Karpas-422 (cell line): ENCODE measurements at regions not wholly inside any gene's neighbourhood (a gene's known extent, or its start where the extent isn't known, plus 50 kb on each side); places are given as distances from the start of the nearest gene placed in this dataset.

Source experiments
- DNase-seq: peaks from one replicate; pipeline ENCODE4 v3.0.0-alpha.2; 2015
- H2AFZ ChIP-seq: fragments of 200-600 bp; sonication (generic); 2 replicates; pipeline ENCODE4 v1.6.1; 2014; ENCODE audit warnings: antibody characterized with exemption, low read length, mixed read lengths
- H3K27ac ChIP-seq: fragments of 200-600 bp; sonication (generic); 2 replicates; pipeline ENCODE4 v1.5.1; 2014; ENCODE audit warnings: mild to moderate bottlenecking, low read length, moderate library complexity
- H3K27me3 ChIP-seq: fragments of 200-600 bp; sonication (generic); 2 replicates; pipeline ENCODE4 v1.6.1; 2014; ENCODE audit warnings: low read length, mixed read lengths
- H3K36me3 ChIP-seq: fragments of 200-600 bp; sonication (generic); 2 replicates; pipeline ENCODE4 v1.6.1; 2014; ENCODE audit warnings: low read length, mixed read lengths; ENCODE audit not compliant: insufficient read depth
- H3K4me1 ChIP-seq: fragments of 200-600 bp; sonication (generic); 2 replicates; pipeline ENCODE4 v1.6.1; 2014; ENCODE audit warnings: mild to moderate bottlenecking, low read length, mixed read lengths
- H3K4me2 ChIP-seq: fragments of 200-600 bp; sonication (generic); 2 replicates; pipeline ENCODE4 v1.6.1; 2014; ENCODE audit warnings: low read length, low read depth, mild to moderate bottlenecking; ENCODE audit not compliant: poor library complexity, severe bottlenecking
- H3K4me3 ChIP-seq: fragments of 200-600 bp; sonication (generic); 2 replicates; pipeline ENCODE4 v1.5.1; 2014; ENCODE audit warnings: mild to moderate bottlenecking, antibody characterized with exemption, low read length, mixed read lengths
- H3K79me2 ChIP-seq: fragments of 200-600 bp; sonication (generic); 2 replicates; pipeline ENCODE4 v1.6.1; 2014; ENCODE audit warnings: mild to moderate bottlenecking, low read length, mixed read lengths
- H3K9ac ChIP-seq: fragments of 200-600 bp; sonication (generic); 2 replicates; pipeline ENCODE4 v1.6.0; 2014; ENCODE audit warnings: low read length
- H3K9me2 ChIP-seq: fragments of 200-600 bp; sonication (generic), shearing (Covaris generic); replicated peaks from 2 replicates; pipeline ENCODE4 v1.6.0; 2014; ENCODE audit warnings: mild to moderate bottlenecking, low read length, moderate library complexity; ENCODE audit not compliant: insufficient read depth
- H3K9me3 ChIP-seq: fragments of 300-700, 200-600 bp; sonication (generic); 2 replicates; pipeline ENCODE4 v1.6.1; 2014; ENCODE audit warnings: low read length, mixed read lengths
- H4K20me1 ChIP-seq: fragments of 200-600 bp; sonication (generic); 2 replicates; pipeline ENCODE4 v1.6.1; 2014; ENCODE audit warnings: mild to moderate bottlenecking, antibody characterized with exemption, low read length, low read depth; ENCODE audit not compliant: insufficient read depth

GRCh38 chr21:19759836-19760235 is 1238.4 kb upstream of the NCAM2 start:
- Histone ChIP-seq H3K4me2 (no peak overlapping the region), H3K4me3 (no peak overlapping the region), H3K4me1 (no peaks in the 10 kb centered on the region), H4K20me1 (no peaks in the 10 kb centered on the region), H3K27me3 (no peaks in the 10 kb centered on the region), H3K9me2 (no peaks in the 10 kb centered on the region), H3K36me3 (no peaks in the 10 kb centered on the region), H3K9me3 (peaks cover 45% of the 10 kb centered on the region), H3K79me2 (no peaks in the 10 kb centered on the region), H3K27ac (no peak overlapping the region), H3K9ac (no peak overlapping the region), H2AFZ (no peak overlapping the region)
- no peak for DNase-seq

DNA sequence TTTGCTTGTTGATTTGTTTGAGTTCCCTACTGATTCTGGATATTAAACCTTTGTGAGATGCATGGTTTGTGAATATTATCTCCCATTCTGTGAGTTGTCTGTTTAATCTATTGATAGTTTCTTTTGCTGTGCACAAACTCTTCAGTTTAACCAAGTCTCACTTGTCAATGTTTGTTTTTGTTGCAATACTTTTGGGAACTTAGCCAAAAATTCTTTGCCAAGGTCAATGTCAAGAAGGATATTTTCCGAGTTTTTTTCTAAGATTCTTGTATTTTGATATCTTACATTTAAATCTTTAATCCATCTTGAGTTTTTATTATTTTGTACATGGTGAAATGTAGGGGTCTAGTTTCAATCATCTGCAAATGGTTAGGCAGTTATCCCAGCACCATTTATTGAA is 1230.7 kb upstream of the NCAM2 start:
- H3K4me3 ChIP-seq: no peak overlapping the region
- no peak for DNase-seq
- no peaks in the 10 kb centered on the region for H3K27me3 ChIP-seq
- H3K4me2 ChIP-seq: no peak overlapping the region
- H3K36me3 ChIP-seq: no peaks in the 10 kb centered on the region
- H3K79me2 ChIP-seq: no peaks in the 10 kb centered on the region
- H3K27ac ChIP-seq: no peak overlapping the region
- peaks cover 34% of the 10 kb centered on the region for H3K9me3 ChIP-seq
- H3K9me2 ChIP-seq: no peaks in the 10 kb centered on the region
- H3K4me1 ChIP-seq: no peaks in the 10 kb centered on the region
- H2AFZ ChIP-seq: no peak overlapping the region
- H4K20me1 ChIP-seq: no peaks in the 10 kb centered on the region
- H3K9ac ChIP-seq: no peak overlapping the region

DNA sequence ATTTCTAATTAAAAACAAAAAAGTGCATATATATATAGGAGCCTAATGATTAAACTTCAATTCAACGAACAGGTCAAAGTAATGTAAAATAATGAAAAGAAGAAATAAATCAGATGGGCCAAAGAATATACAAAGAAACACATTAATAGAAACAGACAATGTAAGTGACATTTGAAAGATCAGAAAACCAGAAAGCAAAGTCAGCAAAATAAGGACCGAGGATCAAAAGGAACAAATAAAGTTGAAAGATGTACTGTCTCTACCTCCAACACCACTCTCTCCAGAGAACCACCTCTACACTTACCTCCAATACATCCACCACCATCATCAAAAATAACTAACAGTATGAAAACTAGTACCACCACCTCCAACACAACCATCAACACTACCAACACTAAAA is 1226.3 kb upstream of the NCAM2 start:
- Histone ChIP-seq H3K27ac (no peak overlapping the region), H3K4me1 (no peaks in the 10 kb centered on the region), H3K27me3 (no peaks in the 10 kb centered on the region), H3K4me3 (no peak overlapping the region), H4K20me1 (no peaks in the 10 kb centered on the region), H2AFZ (no peak overlapping the region), H3K36me3 (no peaks in the 10 kb centered on the region), H3K9ac (no peak overlapping the region), H3K9me3 (peaks cover 35% of the 10 kb centered on the region), H3K4me2 (no peak overlapping the region), H3K79me2 (no peaks in the 10 kb centered on the region), H3K9me2 (no peaks in the 10 kb centered on the region)
- no peak for DNase-seq

DNA sequence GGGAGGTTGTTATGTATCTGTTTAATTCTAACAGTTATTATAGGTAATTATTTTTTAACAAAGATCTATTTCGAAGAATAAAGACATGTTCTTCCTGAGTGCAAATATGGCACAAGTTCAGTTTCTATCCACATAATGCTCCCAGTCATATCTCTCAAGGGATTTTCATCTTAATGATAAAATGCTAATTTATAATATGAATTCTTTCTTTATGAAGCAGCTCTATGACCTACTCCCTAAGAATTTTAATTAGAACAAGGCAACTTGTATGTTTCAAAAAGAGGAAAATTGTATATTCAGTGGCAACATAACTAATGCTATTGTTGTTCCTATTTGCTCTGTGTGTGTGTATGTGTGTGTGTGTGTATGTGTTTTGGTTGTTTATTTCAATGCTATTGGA is 1222.1 kb upstream of the NCAM2 start:
- H3K9me3 ChIP-seq: peaks cover 30% of the 10 kb centered on the region
- no peak for DNase-seq
- H3K9ac ChIP-seq: no peak overlapping the region
- H3K27me3 ChIP-seq: no peaks in the 10 kb centered on the region
- no peaks in the 10 kb centered on the region for H3K36me3 ChIP-seq
- no peaks in the 10 kb centered on the region for H3K79me2 ChIP-seq
- H4K20me1 ChIP-seq: no peaks in the 10 kb centered on the region
- H3K27ac ChIP-seq: no peak overlapping the region
- H3K4me1 ChIP-seq: no peaks in the 10 kb centered on the region
- no peak overlapping the region for H2AFZ ChIP-seq
- H3K9me2 ChIP-seq: no peaks in the 10 kb centered on the region
- no peak overlapping the region for H3K4me3 ChIP-seq
- H3K4me2 ChIP-seq: no peak overlapping the region

DNA sequence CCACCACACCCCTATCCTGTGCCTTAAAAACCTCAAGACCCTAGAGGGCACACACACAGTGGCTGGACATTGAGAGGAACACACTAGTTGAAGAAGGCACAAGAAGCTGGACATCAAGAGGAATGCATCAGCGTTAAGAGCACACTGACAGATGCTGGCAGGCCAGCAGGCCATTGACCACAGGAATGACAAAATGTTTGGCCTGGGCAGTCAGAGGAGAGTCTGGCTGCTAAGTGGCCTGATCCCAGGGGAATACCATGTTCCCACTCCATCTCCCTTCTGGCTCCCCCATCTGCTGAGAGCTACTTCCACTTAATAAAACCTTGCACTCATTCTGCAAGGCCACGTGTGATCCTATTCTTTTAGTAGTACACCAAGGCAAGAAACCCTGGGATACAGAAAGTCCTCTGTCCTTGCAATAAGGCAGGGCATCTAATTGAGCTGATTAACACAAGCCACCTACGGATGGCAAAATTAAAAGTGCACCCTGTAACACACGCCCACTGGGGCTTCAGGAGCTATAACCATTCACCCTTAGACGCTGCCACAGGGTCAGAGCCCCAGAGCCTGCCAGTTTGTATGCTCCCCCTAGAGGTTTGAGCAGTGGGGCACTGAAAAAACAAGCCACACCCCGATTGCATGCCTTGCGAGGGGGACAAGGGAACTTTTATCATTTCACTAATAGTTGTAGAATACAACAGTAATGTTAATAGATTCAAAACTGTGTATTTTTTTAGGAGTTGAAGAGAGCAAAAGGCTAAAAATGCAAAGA is 1216.1 kb upstream of the NCAM2 start:
- DNase-seq: no peak
- peaks cover 31% of the 10 kb centered on the region for H3K9me3 ChIP-seq
- no peaks in the 10 kb centered on the region for H3K4me1 ChIP-seq
- H3K27me3 ChIP-seq: no peaks in the 10 kb centered on the region
- H3K9me2 ChIP-seq: no peaks in the 10 kb centered on the region
- H4K20me1 ChIP-seq: no peaks in the 10 kb centered on the region
- no peak overlapping the region for H2AFZ ChIP-seq
- no peak overlapping the region for H3K9ac ChIP-seq
- H3K27ac ChIP-seq: no peak overlapping the region
- H3K36me3 ChIP-seq: no peaks in the 10 kb centered on the region
- no peak overlapping the region for H3K4me2 ChIP-seq
- no peaks in the 10 kb centered on the region for H3K79me2 ChIP-seq
- no peak overlapping the region for H3K4me3 ChIP-seq

DNA sequence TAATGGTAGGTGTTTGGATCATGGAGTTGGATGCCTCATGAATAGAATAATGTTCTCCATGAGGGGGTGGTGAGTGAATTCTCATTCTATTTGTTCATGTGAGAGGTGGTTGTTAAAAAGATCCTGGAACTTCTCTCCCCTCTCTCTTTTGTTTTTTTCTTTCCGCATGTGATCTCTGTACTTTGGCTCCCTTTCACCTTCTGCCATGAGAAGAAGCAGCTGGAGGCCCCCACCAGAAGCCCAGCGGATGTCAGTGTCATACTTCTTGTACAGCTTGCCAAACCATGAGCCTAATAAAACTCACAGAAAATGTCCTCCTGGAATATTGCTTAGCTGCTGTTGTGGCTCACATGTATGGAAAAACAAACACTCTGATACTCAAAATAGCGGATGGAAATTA is 1212.3 kb upstream of the NCAM2 start:
- H3K9ac ChIP-seq: no peak overlapping the region
- H2AFZ ChIP-seq: no peak overlapping the region
- no peaks in the 10 kb centered on the region for H3K9me2 ChIP-seq
- H3K4me2 ChIP-seq: no peak overlapping the region
- no peak overlapping the region for H3K27ac ChIP-seq
- no peaks in the 10 kb centered on the region for H3K27me3 ChIP-seq
- DNase-seq: no peak
- peaks cover 31% of the 10 kb centered on the region for H3K9me3 ChIP-seq
- H3K4me1 ChIP-seq: no peaks in the 10 kb centered on the region
- no peaks in the 10 kb centered on the region for H4K20me1 ChIP-seq
- H3K36me3 ChIP-seq: no peaks in the 10 kb centered on the region
- no peaks in the 10 kb centered on the region for H3K79me2 ChIP-seq
- no peak overlapping the region for H3K4me3 ChIP-seq

DNA sequence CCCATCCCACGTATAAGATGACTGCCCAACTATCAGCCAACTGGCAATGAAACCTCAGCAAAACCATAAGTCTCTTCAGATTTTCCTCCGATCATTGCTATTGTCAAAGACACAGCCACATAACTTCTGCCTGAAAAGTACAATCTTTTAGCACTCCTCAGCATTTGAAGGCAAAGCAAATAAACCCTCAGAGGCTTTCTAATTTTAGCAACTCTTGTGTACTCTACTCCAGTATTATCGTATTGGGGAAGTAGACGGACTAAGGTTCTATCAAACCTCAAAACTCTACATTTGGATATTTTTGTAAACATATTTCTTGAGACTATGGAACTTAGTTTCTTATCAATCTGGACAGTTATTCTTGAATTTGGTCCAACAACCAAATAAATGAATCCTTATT is 1206.2 kb upstream of the NCAM2 start:
- Histone ChIP-seq H3K27ac (no peak overlapping the region), H3K4me2 (no peak overlapping the region), H3K79me2 (no peaks in the 10 kb centered on the region), H3K9ac (no peak overlapping the region), H3K27me3 (no peaks in the 10 kb centered on the region), H3K4me3 (no peak overlapping the region), H3K36me3 (no peaks in the 10 kb centered on the region), H4K20me1 (no peaks in the 10 kb centered on the region), H3K9me2 (no peaks in the 10 kb centered on the region), H2AFZ (no peak overlapping the region), H3K4me1 (no peaks in the 10 kb centered on the region), H3K9me3 (peaks cover 32% of the 10 kb centered on the region)
- DNase-seq: no peak

- H3K36me3 ChIP-seq: no peaks in the 10 kb centered on the region
- no peak overlapping the region for H3K4me2 ChIP-seq
- no peaks in the 10 kb centered on the region for H4K20me1 ChIP-seq
- no peak overlapping the region for H2AFZ ChIP-seq
- H3K4me3 ChIP-seq: no peak overlapping the region
- DNase-seq: no peak
- H3K27ac ChIP-seq: no peak overlapping the region
- H3K9me2 ChIP-seq: no peaks in the 10 kb centered on the region
- H3K4me1 ChIP-seq: no peaks in the 10 kb centered on the region
- H3K9me3 ChIP-seq: peaks cover 30% of the 10 kb centered on the region
- H3K79me2 ChIP-seq: no peaks in the 10 kb centered on the region
- H3K9ac ChIP-seq: no peak overlapping the region
- no peaks in the 10 kb centered on the region for H3K27me3 ChIP-seq
Observed at GRCh38 chr21:19807201-19807600, 1191.0 kb upstream of the NCAM2 start.
